ENCODE measurements at regions not wholly inside any gene's neighbourhood (a gene's known extent, or its start where the extent isn't known, plus 50 kb on each side); places are given as distances from the start of the nearest gene placed in this dataset.
A peak's percentile ranks its signal among the peaks of the same experiment; 100 is the strongest.

GRCh38 chr4:101669832-101670188 lies 120.7 kb upstream of the BANK1 start:
- intact Hi-C loops (cut with micrococcal nuclease): no loop called here
- H3K27me3 Mint-ChIP-seq: no peaks in the 10 kb centered on the region
- Histone ChIP-seq H3K4me1 (ENCODE audit: insufficient read depth, low read length) (no peaks in the 10 kb centered on the region), H3K27ac (ENCODE audit: low read depth, low read length) (no peak overlapping the region), H3K4me3 (ENCODE audit: low read length in 2 of 2) (no peak overlapping the region), H3K9me3 (ENCODE audit: control insufficient read depth in 1 of 2, low read length in 2 of 2) (no peaks in the 10 kb centered on the region), H3K27me3 (ENCODE audit: insufficient read depth, low read length) (no peaks in the 10 kb centered on the region), H3K36me3 (ENCODE audit: insufficient read depth, low read length) (no peaks in the 10 kb centered on the region)
- ChIA-PET POLR2A (ENCODE audit: partially characterized antibody) (no interaction called here), CTCF (ENCODE audit: partially characterized antibody) (interaction anchor here (1.1 kb wide), 1 partner anchor 61 kb away, joined by 3 read pairs; no protein-coding TSS in a partner anchor)
- H3K9me3 Mint-ChIP-seq: peaks cover 0 to 6% (median under 1%) of the 10 kb centered on the region in 8 donors
- H3K4me1 Mint-ChIP-seq: no peaks in the 10 kb centered on the region
- H3K27ac Mint-ChIP-seq: no peak overlapping the region
- no peak overlapping the region for H3K4me3 Mint-ChIP-seq
- H3K36me3 Mint-ChIP-seq: no peaks in the 10 kb centered on the region
- DNase-seq: no peak

GRCh38 chr4:101669138-101669831 lies 121.2 kb upstream of the BANK1 start:
- Histone ChIP-seq H3K27ac (ENCODE audit: low read depth, low read length) (no peak overlapping the region), H3K4me3 (ENCODE audit: low read length in 2 of 2) (no peak overlapping the region), H3K27me3 (ENCODE audit: insufficient read depth, low read length) (no peaks in the 10 kb centered on the region), H3K4me1 (ENCODE audit: insufficient read depth, low read length) (no peaks in the 10 kb centered on the region), H3K9me3 (ENCODE audit: control insufficient read depth in 1 of 2, low read length in 2 of 2) (no peaks in the 10 kb centered on the region), H3K36me3 (ENCODE audit: insufficient read depth, low read length) (no peaks in the 10 kb centered on the region)
- Mint-ChIP-seq H3K9me3 (peaks cover 0 to 5% (median under 1%) of the 10 kb centered on the region in 8 donors), H3K36me3 (no peaks in the 10 kb centered on the region), H3K4me1 (no peaks in the 10 kb centered on the region), H3K27me3 (no peaks in the 10 kb centered on the region), H3K4me3 (no peak overlapping the region), H3K27ac (no peak overlapping the region)
- ChIA-PET CTCF (ENCODE audit: partially characterized antibody) (interaction anchor here (1.1 kb wide), 1 partner anchor 62 kb away, joined by 3 read pairs; no protein-coding TSS in a partner anchor), POLR2A (ENCODE audit: partially characterized antibody) (interaction anchor here (0.8 kb wide), 1 partner anchor 19 kb away, joined by 4 read pairs; no protein-coding TSS in a partner anchor)
- intact Hi-C loops (cut with micrococcal nuclease): no loop called here
- no peak for DNase-seq

GRCh38 chr4:101667348-101667747 lies 123.2 kb upstream of the BANK1 start:
- no peak overlapping the region for H3K27ac ChIP-seq (ENCODE audit: low read depth, low read length)
- H3K4me1 Mint-ChIP-seq: no peaks in the 10 kb centered on the region
- no peaks in the 10 kb centered on the region for H3K4me1 ChIP-seq (ENCODE audit: insufficient read depth, low read length)
- no peaks in the 10 kb centered on the region for H3K27me3 Mint-ChIP-seq
- ChIA-PET POLR2A (ENCODE audit: partially characterized antibody) (no interaction called here), CTCF (ENCODE audit: partially characterized antibody) (no interaction called here)
- no peak overlapping the region for H3K27ac Mint-ChIP-seq
- peaks cover 0 to 2% (median 0%) of the 10 kb centered on the region in 8 donors for H3K9me3 Mint-ChIP-seq
- no peak overlapping the region for H3K4me3 ChIP-seq (ENCODE audit: low read length in 2 of 2)
- intact Hi-C loops (cut with micrococcal nuclease): no loop called here
- H3K27me3 ChIP-seq (ENCODE audit: insufficient read depth, low read length): no peaks in the 10 kb centered on the region
- H3K4me3 Mint-ChIP-seq: no peak overlapping the region
- no peaks in the 10 kb centered on the region for H3K36me3 ChIP-seq (ENCODE audit: insufficient read depth, low read length)
- DNase-seq: no peak
- no peaks in the 10 kb centered on the region for H3K36me3 Mint-ChIP-seq
- H3K9me3 ChIP-seq (ENCODE audit: control insufficient read depth in 1 of 2, low read length in 2 of 2): no peaks in the 10 kb centered on the region

- Mint-ChIP-seq H3K36me3 (no peaks in the 10 kb centered on the region), H3K9me3 (peaks cover 0 to 2% (median 0%) of the 10 kb centered on the region in 8 donors), H3K27me3 (peaks cover 6 to 14% of the 10 kb centered on the region in 2 donors), H3K4me1 (no peaks in the 10 kb centered on the region), H3K27ac (no peak overlapping the region), H3K4me3 (no peak overlapping the region)
- H3K27me3 ChIP-seq (ENCODE audit: insufficient read depth, low read length): no peaks in the 10 kb centered on the region
- ChIA-PET CTCF (ENCODE audit: partially characterized antibody) (no interaction called here), POLR2A (ENCODE audit: partially characterized antibody) (no interaction called here)
- H3K27ac ChIP-seq (ENCODE audit: low read depth, low read length): no peak overlapping the region
- DNase-seq: no peak
- intact Hi-C loops (cut with micrococcal nuclease): no loop called here
- H3K4me1 ChIP-seq (ENCODE audit: insufficient read depth, low read length): no peaks in the 10 kb centered on the region
- no peaks in the 10 kb centered on the region for H3K36me3 ChIP-seq (ENCODE audit: insufficient read depth, low read length)
- H3K4me3 ChIP-seq (ENCODE audit: low read length in 2 of 2): no peak overlapping the region
- H3K9me3 ChIP-seq (ENCODE audit: control insufficient read depth in 1 of 2, low read length in 2 of 2): no peaks in the 10 kb centered on the region
Measured at GRCh38 chr4:101660607-101661006, 129.9 kb upstream of the BANK1 start.

- Mint-ChIP-seq H3K36me3 (no peaks in the 10 kb centered on the region), H3K9me3 (no peaks in the 10 kb centered on the region), H3K27me3 (peaks cover 4 to 14% of the 10 kb centered on the region in 2 donors), H3K4me1 (no peaks in the 10 kb centered on the region), H3K27ac (no peak overlapping the region), H3K4me3 (no peak overlapping the region)
- H3K36me3 ChIP-seq (ENCODE audit: insufficient read depth, low read length): no peaks in the 10 kb centered on the region
- no peak for DNase-seq
- H3K27me3 ChIP-seq (ENCODE audit: insufficient read depth, low read length): no peaks in the 10 kb centered on the region
- H3K4me1 ChIP-seq (ENCODE audit: insufficient read depth, low read length): no peaks in the 10 kb centered on the region
- intact Hi-C loops (cut with micrococcal nuclease): no loop called here
- ChIA-PET CTCF (ENCODE audit: partially characterized antibody) (no interaction called here), POLR2A (ENCODE audit: partially characterized antibody) (no interaction called here)
- H3K9me3 ChIP-seq (ENCODE audit: control insufficient read depth in 1 of 2, low read length in 2 of 2): no peaks in the 10 kb centered on the region
- no peak overlapping the region for H3K27ac ChIP-seq (ENCODE audit: low read depth, low read length)
- H3K4me3 ChIP-seq (ENCODE audit: low read length in 2 of 2): no peak overlapping the region
Measured at GRCh38 chr4:101655857-101656256, 134.7 kb upstream of the BANK1 start.

- Mint-ChIP-seq H3K27me3 (peaks cover 4 to 12% of the 10 kb centered on the region in 2 donors), H3K27ac (no peak overlapping the region), H3K4me1 (peaks cover 0 to 1% (median 0%) of the 10 kb centered on the region in 4 donors), H3K36me3 (no peaks in the 10 kb centered on the region), H3K4me3 (no peak overlapping the region), H3K9me3 (no peaks in the 10 kb centered on the region)
- intact Hi-C loops (cut with micrococcal nuclease): no loop called here
- Histone ChIP-seq H3K27me3 (ENCODE audit: insufficient read depth, low read length) (no peaks in the 10 kb centered on the region), H3K4me3 (ENCODE audit: low read length in 2 of 2) (no peak overlapping the region), H3K27ac (ENCODE audit: low read depth, low read length) (no peak overlapping the region), H3K36me3 (ENCODE audit: insufficient read depth, low read length) (no peaks in the 10 kb centered on the region), H3K4me1 (ENCODE audit: insufficient read depth, low read length) (no peaks in the 10 kb centered on the region), H3K9me3 (ENCODE audit: control insufficient read depth in 1 of 2, low read length in 2 of 2) (no peaks in the 10 kb centered on the region)
- DNase-seq: peak in 1 of 5 donors; percentile 27
- ChIA-PET POLR2A (ENCODE audit: partially characterized antibody) (no interaction called here), CTCF (ENCODE audit: partially characterized antibody) (no interaction called here)
Measured at GRCh38 chr4:101655005-101655404, 135.5 kb upstream of the BANK1 start.

- H3K36me3 ChIP-seq (ENCODE audit: insufficient read depth, low read length): no peaks in the 10 kb centered on the region
- H3K4me3 ChIP-seq (ENCODE audit: low read length in 2 of 2): no peak overlapping the region
- no peaks in the 10 kb centered on the region for H3K9me3 ChIP-seq (ENCODE audit: control insufficient read depth in 1 of 2, low read length in 2 of 2)
- ChIA-PET POLR2A (ENCODE audit: partially characterized antibody) (no interaction called here), CTCF (ENCODE audit: partially characterized antibody) (no interaction called here)
- Mint-ChIP-seq H3K4me3 (no peak overlapping the region), H3K27me3 (peaks cover under 1 to 5% of the 10 kb centered on the region in 2 donors), H3K27ac (no peak overlapping the region), H3K9me3 (no peaks in the 10 kb centered on the region), H3K36me3 (no peaks in the 10 kb centered on the region), H3K4me1 (peaks cover 0 to 2% (median 0%) of the 10 kb centered on the region in 4 donors)
- intact Hi-C loops (cut with micrococcal nuclease): no loop called here
- no peak overlapping the region for H3K27ac ChIP-seq (ENCODE audit: low read depth, low read length)
- DNase-seq: peak in 1 of 5 donors; percentile 22
- no peaks in the 10 kb centered on the region for H3K27me3 ChIP-seq (ENCODE audit: insufficient read depth, low read length)
- no peaks in the 10 kb centered on the region for H3K4me1 ChIP-seq (ENCODE audit: insufficient read depth, low read length)
Measured at GRCh38 chr4:101651778-101652177, 138.8 kb upstream of the BANK1 start.
